K562 (cell line): ENCODE measurements at regions not wholly inside any gene's neighbourhood (a gene's known extent, or its start where the extent isn't known, plus 50 kb on each side); places are given as distances from the start of the nearest gene placed in this dataset.
A peak's percentile ranks its signal among the peaks of the same experiment; 100 is the strongest.

ENCODE experiments used
- ATAC-seq: fragments of 200-7000 bp; cut with Tn5 transposase; 3 replicates; pipeline ENCODE4 v1.9.1; 2020; ENCODE audit warnings: moderate library complexity
- BruUV-seq: library from RNA; stranded (reverse); fragments of 400-500 nt; replicated peaks from 2 replicates; lab custom pipeline; 2021; lab: Mats Ljungman, UMichigan
- CTCF ChIA-PET: fragments of 300-600 bp; formaldehyde crosslinking; extraction: SDS; loops from one replicate; lab custom pipeline; 2021; ENCODE audit warnings: low intra/inter-chr PET ratio; lab: Yijun Ruan, JAX
- POLR2A ChIA-PET: fragments of 300-600, 350-650 bp; sonication (Branson Sonifier 250); formaldehyde crosslinking; extraction: SDS; loops from one replicate; lab custom pipeline; 2021; ENCODE audit warnings: antibody characterized with exemption, inconsistent platforms; lab: Yijun Ruan, JAX
- DNase-seq, 4 experiments: peaks; one replicate each; pipeline versions ENCODE4 v3.0.0 to v3.0.0-alpha.2; 2011 to 2018; ENCODE audit warnings: low spot score in 3 of 4, mixed read lengths in 3 of 4; ENCODE audit errors: extremely low read depth in 1 of 4
- FAIRE-seq: peaks from 2 replicates; lab custom pipeline; 2011; peaks lifted over from hg19 to GRCh38; lab: Jason Lieb, UNC
- H2AFZ ChIP-seq: 2 replicates; pipeline ENCODE4 v1.6.0; 2011; ENCODE audit warnings: low read depth, low read length, control low read depth, inconsistent platforms
- H3K27ac ChIP-seq: fragments of 200-600 bp; 3 replicates; pipeline ENCODE4 v1.8.0; 2011; ENCODE audit warnings: low read depth, mild to moderate bottlenecking, control low read depth, inconsistent platforms, low read length, moderate library complexity, mixed read lengths; ENCODE audit errors: extremely low read depth
- H3K27me3 ChIP-seq, 2 experiments: fragments of 300-600 bp in 1 of 2; 2 replicates in 1 of 2; 3 replicates in 1 of 2; pipeline versions ENCODE4 v1.6.0 to v1.8.0; 2011; ENCODE audit warnings: inconsistent platforms in 2 of 2, low read length in 2 of 2, mild to moderate bottlenecking in 1 of 2, mixed read lengths in 1 of 2, moderate library complexity in 1 of 2; ENCODE audit not compliant: control insufficient read depth in 2 of 2, insufficient read depth in 2 of 2
- H3K36me3 ChIP-seq: fragments of 300-600 bp; 3 replicates; pipeline ENCODE4 v1.8.0; 2011; ENCODE audit warnings: mild to moderate bottlenecking, low read length, inconsistent platforms; ENCODE audit not compliant: control insufficient read depth, insufficient read depth
- H3K4me1 ChIP-seq, 2 experiments: fragments of 200-600 bp in 1 of 2; replicated peaks in 1 of 2; 2 replicates in 1 of 2; 3 replicates in 1 of 2; pipeline versions ENCODE4 v1.5.1 to v1.8.0; 2011; ENCODE audit warnings: inconsistent platforms in 2 of 2, low read length in 2 of 2, mild to moderate bottlenecking in 1 of 2, mixed read lengths in 1 of 2, moderate library complexity in 1 of 2; ENCODE audit not compliant: control insufficient read depth in 2 of 2, insufficient read depth in 2 of 2
- H3K4me2 ChIP-seq: 2 replicates; pipeline ENCODE4 v1.6.1; 2011; ENCODE audit warnings: low read length, control low read depth, inconsistent platforms, mixed read lengths; ENCODE audit not compliant: insufficient read depth
- H3K4me3 ChIP-seq: fragments of 200-600 bp; sonication (generic), shearing (Covaris generic); 2 replicates; pipeline ENCODE4 v1.5.1; 2016; ENCODE audit warnings: control low read depth, inconsistent platforms
- H3K79me2 ChIP-seq: fragments of 200-600 bp; 3 replicates; pipeline ENCODE4 v1.8.0; 2011; ENCODE audit warnings: low read length, inconsistent platforms; ENCODE audit not compliant: control insufficient read depth, insufficient read depth
- H3K9ac ChIP-seq, 2 experiments: 2 replicates each; pipeline versions ENCODE4 v1.6.0 to v1.6.1; 2011; ENCODE audit warnings: low read depth in 2 of 2, low read length in 2 of 2, control low read depth in 1 of 2, inconsistent platforms in 1 of 2, mild to moderate bottlenecking in 1 of 2, mixed read lengths in 1 of 2; ENCODE audit not compliant: insufficient read depth in 1 of 2
- H3K9me1 ChIP-seq: one replicate; pipeline ENCODE4 v1.6.0; 2011; ENCODE audit warnings: inconsistent platforms, mild to moderate bottlenecking, low read length, moderate library complexity; ENCODE audit not compliant: control insufficient read depth, insufficient read depth
- H3K9me3 ChIP-seq: replicated peaks from 2 replicates; pipeline ENCODE4 v1.5.1; 2011; ENCODE audit warnings: low read depth, low read length, inconsistent platforms; ENCODE audit not compliant: control insufficient read depth, insufficient read depth
- H4K20me1 ChIP-seq: replicated peaks from 2 replicates; pipeline ENCODE4 v1.6.1; 2011; ENCODE audit warnings: low read length, inconsistent platforms, mixed read lengths; ENCODE audit not compliant: control insufficient read depth, insufficient read depth
- ATF4 ChIP-seq: fragments of 450-650 bp; formaldehyde crosslinking; IDR thresholded peaks from 2 replicates; pipeline ENCODE4 v1.4.0; 2022; ENCODE audit warnings: mild to moderate bottlenecking, moderate library complexity
- BACH1 ChIP-seq: fragments of 200-800 bp; sonication (Bioruptor generic); IDR thresholded peaks from 2 replicates; pipeline ENCODE4 v1.6.1; 2016; ENCODE audit warnings: missing genetic modification characterization, missing compliant biosample characterization
- ETS2 ChIP-seq: IDR thresholded peaks from 2 replicates; pipeline ENCODE4 v1.6.1; 2016; ENCODE audit warnings: borderline replicate concordance, missing genetic modification characterization, mild to moderate bottlenecking, moderate library complexity, missing compliant biosample characterization; ENCODE audit not compliant: poor library complexity, severe bottlenecking
- KLF6 ChIP-seq: fragments of 250-450 bp; sonication (Bioruptor Pico); IDR thresholded peaks from 2 replicates; pipeline ENCODE4 v1.4.0; 2020; ENCODE audit warnings: mild to moderate bottlenecking, moderate library complexity, borderline replicate concordance
- MED1 ChIP-seq: sonication (generic); formaldehyde crosslinking; IDR thresholded peaks from 2 replicates; pipeline ENCODE4 v1.8.1; 2023; ENCODE audit warnings: missing genetic modification reagents, borderline replicate concordance
- NCOR1 ChIP-seq: fragments of 450-650 bp; IDR thresholded peaks from 2 replicates; pipeline ENCODE4 v1.6.1; 2016; ENCODE audit warnings: mild to moderate bottlenecking, moderate library complexity
- NFIC ChIP-seq: fragments of 450-650 bp; IDR thresholded peaks from 2 replicates; pipeline ENCODE4 v1.6.1; 2017; ENCODE audit warnings: mild to moderate bottlenecking, inconsistent platforms
- NR3C1 ChIP-seq: sonication (generic); formaldehyde crosslinking; IDR thresholded peaks from 2 replicates; pipeline ENCODE4 v1.8.1; 2022; ENCODE audit warnings: missing genetic modification reagents
- USF1 ChIP-seq: sonication (generic); formaldehyde crosslinking; IDR thresholded peaks from 2 replicates; pipeline ENCODE4 v1.9.0; 2022; ENCODE audit warnings: mild to moderate bottlenecking, missing genetic modification reagents
- ZBTB5 ChIP-seq: fragments of 450-650 bp; IDR thresholded peaks from 2 replicates; pipeline ENCODE4 v1.6.1; 2017; ENCODE audit warnings: antibody characterized with exemption
- ZKSCAN8 ChIP-seq: fragments of 200-800 bp; sonication (Bioruptor generic); IDR thresholded peaks from 2 replicates; pipeline ENCODE4 v1.6.1; 2016; ENCODE audit warnings: missing genetic modification characterization, missing compliant biosample characterization
- ZNF140 ChIP-seq: fragments of 250-450 bp; sonication (Bioruptor Pico); IDR thresholded peaks from 2 replicates; pipeline ENCODE4 v1.8.0; 2021; ENCODE audit warnings: moderate library complexity, mild to moderate bottlenecking, inconsistent platforms
- ZNF174 ChIP-seq: fragments of 250-450 bp; sonication (Bioruptor Pico); IDR thresholded peaks from 2 replicates; pipeline ENCODE4 v1.4.0; 2020; ENCODE audit warnings: mild to moderate bottlenecking
- ZNF785 ChIP-seq: fragments of 250-450 bp; sonication (Bioruptor Pico); IDR thresholded peaks from 2 replicates; pipeline ENCODE4 v1.4.0; 2020; ENCODE audit warnings: mild to moderate bottlenecking
- WGBS: fragments of 100-300 bp; shearing (Covaris generic); methylation state at CpG from one replicate; pipeline ENCODE4 v1.1.6; 2016; ENCODE audit warnings: low coverage, mixed read lengths; ENCODE audit not compliant: insufficient coverage; ENCODE audit errors: missing lambda C conversion rate; 5-methylcytosine and 5-hydroxymethylcytosine counted together
- in situ Hi-C: fragments of 300-500 bp; cut with MboI; formaldehyde crosslinking; loops from 4 replicates; pipeline ENCODE4 v1.15.0; 2018; ENCODE audit warnings: inconsistent platforms, mixed read lengths
- intact Hi-C: fragments of 100-400 bp; cut with micrococcal nuclease; formaldehyde crosslinking; loops from 2 replicates; pipeline ENCODE4 v1.14.2; 2022

- Histone ChIP-seq H4K20me1 (no peaks in the 10 kb centered on the region), H3K4me1 (no peaks in the 10 kb centered on the region), H3K4me2 (no peak overlapping the region), H3K9ac (no peak overlapping the region), H3K4me3 (no peak overlapping the region), H2AFZ (no peak overlapping the region), H3K79me2 (no peaks in the 10 kb centered on the region; the same call in 1 of the 3 replicates), H3K9me1 (no peaks in the 10 kb centered on the region), H3K27ac (no peak overlapping the region), H3K27me3 (no peaks in the 10 kb centered on the region), H3K9me3 (no peaks in the 10 kb centered on the region), H3K36me3 (peaks cover 3% of the 10 kb centered on the region; the same call in 1 of the 3 replicates)
- in situ Hi-C loops, result no loop called here
- peak in 3 of 4 experiments; percentile 10 to 38 (median 17) for DNase-seq
- BruUV-seq, result no TSS peak
- 66% methylated on average over 3 of the region's 3 CpGs for WGBS
- TF ChIP-seq NFIC (peak; percentile 50; the same call in 1 of the 2 replicates), ETS2 (tag) (no peak)
- FAIRE-seq, result peak; percentile 15
- peak; percentile 75 for ATAC-seq
- POLR2A ChIA-PET, result no interaction called here
- intact Hi-C loops, result loop anchor here (10.0 kb wide), 1 partner anchor 62 kb away; no protein-coding TSS in a partner anchor
- CTCF ChIA-PET, result no interaction called here
These were observed 71.1 kb upstream of the ZCCHC13 start for GRCh38 chrX:74232859-74233258.

- BruUV-seq, result no TSS peak
- FAIRE-seq, result no peak
- no peak overlapping the region for H2AFZ ChIP-seq
- DNase-seq, result no peak
- H3K9me1 ChIP-seq, result no peaks in the 10 kb centered on the region
- no peaks in the 10 kb centered on the region for H3K4me1 ChIP-seq
- no peaks in the 10 kb centered on the region for H4K20me1 ChIP-seq
- no peak overlapping the region for H3K4me3 ChIP-seq
- intact Hi-C loops (loop anchor here (10.0 kb wide), 1 partner anchor 63 kb away; no protein-coding TSS in a partner anchor), in situ Hi-C loops (no loop called here)
- ChIA-PET CTCF (no interaction called here), POLR2A (no interaction called here)
- H3K27ac ChIP-seq, result no peak overlapping the region
- no peak for ATAC-seq
- peaks cover 3% of the 10 kb centered on the region; the same call in 1 of the 3 replicates for H3K36me3 ChIP-seq
- no peaks in the 10 kb centered on the region; the same call in 1 of the 3 replicates for H3K79me2 ChIP-seq
- no peaks in the 10 kb centered on the region for H3K9me3 ChIP-seq
- H3K9ac ChIP-seq, result no peak overlapping the region
- WGBS, result 66% methylated on average over 5 of the region's 5 CpGs
- H3K27me3 ChIP-seq, result no peaks in the 10 kb centered on the region
- no peak overlapping the region for H3K4me2 ChIP-seq
- no peak for TF ChIP-seq ATF4 (CRISPR knock-in tag)
- no peak for TF ChIP-seq MED1 (CRISPR knock-in tag)
- TF ChIP-seq ZNF140 (CRISPR knock-in tag), result no peak
- no peak for TF ChIP-seq ZNF174 (CRISPR knock-in tag)
- no peak for TF ChIP-seq ZNF785 (CRISPR knock-in tag)
- TF ChIP-seq USF1 (CRISPR knock-in tag), result no peak
- TF ChIP-seq NR3C1 (CRISPR knock-in tag), result no peak
- no peak for TF ChIP-seq NCOR1
- TF ChIP-seq ZBTB5, result no peak
- TF ChIP-seq BACH1 (tag), result no peak
- no peak for TF ChIP-seq ZKSCAN8 (CRISPR knock-in tag)
- TF ChIP-seq KLF6 (CRISPR knock-in tag), result no peak
These were observed 72.4 kb upstream of the ZCCHC13 start for GRCh38 chrX:74231625-74232024.
